ENCODE measurements at regions not wholly inside any gene's neighbourhood (a gene's known extent, or its start where the extent isn't known, plus 50 kb on each side); places are given as distances from the start of the nearest gene placed in this dataset.

DNA sequence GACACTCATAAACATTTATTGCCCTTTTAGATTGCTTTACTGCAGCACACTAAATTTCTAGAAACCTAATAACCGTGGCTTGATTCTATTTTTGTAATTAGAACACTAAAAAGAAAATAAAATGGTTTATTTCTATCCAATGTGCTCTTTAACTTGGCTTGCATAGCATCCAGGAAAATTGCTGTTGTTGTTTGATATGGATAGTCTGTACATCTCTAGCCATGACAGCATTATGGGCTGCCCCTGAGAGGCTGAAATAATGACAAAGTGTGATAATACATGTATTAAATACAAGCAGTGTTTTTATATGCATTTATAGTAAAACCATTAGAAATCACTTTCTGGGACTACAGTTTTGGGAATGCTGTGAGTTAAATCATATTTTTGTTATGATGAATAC lies 472.5 kb downstream of the EPM2A start:
- TF ChIP-seq, protein P1, sequence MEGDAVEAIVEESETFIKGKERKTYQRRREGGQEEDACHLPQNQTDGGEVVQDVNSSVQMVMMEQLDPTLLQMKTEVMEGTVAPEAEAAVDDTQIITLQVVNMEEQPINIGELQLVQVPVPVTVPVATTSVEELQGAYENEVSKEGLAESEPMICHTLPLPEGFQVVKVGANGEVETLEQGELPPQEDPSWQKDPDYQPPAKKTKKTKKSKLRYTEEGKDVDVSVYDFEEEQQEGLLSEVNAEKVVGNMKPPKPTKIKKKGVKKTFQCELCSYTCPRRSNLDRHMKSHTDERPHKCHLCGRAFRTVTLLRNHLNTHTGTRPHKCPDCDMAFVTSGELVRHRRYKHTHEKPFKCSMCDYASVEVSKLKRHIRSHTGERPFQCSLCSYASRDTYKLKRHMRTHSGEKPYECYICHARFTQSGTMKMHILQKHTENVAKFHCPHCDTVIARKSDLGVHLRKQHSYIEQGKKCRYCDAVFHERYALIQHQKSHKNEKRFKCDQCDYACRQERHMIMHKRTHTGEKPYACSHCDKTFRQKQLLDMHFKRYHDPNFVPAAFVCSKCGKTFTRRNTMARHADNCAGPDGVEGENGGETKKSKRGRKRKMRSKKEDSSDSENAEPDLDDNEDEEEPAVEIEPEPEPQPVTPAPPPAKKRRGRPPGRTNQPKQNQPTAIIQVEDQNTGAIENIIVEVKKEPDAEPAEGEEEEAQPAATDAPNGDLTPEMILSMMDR (IDR thresholded peaks at IDR 0.05): no peak
- TF ChIP-seq POLR2A (IDR thresholded peaks at IDR 0.05): no peak
